PC-9 (cell line): ENCODE measurements at regions not wholly inside any gene's neighbourhood (a gene's known extent, or its start where the extent isn't known, plus 50 kb on each side); places are given as distances from the start of the nearest gene placed in this dataset.
"Not testable (repeated sequence)": the region's sequence is repeated elsewhere in the genome, so short reads cannot be mapped to it uniquely, and the experiment has no call there.

Experiments used
- BruUV-seq: library from RNA; stranded (reverse); fragments of 400-500 nt; replicated peaks from 2 replicates; lab custom pipeline; 2021; lab: Mats Ljungman, UMichigan
- CTCF ChIA-PET: fragments of 300-600 bp; sonication (Branson Sonifier 250); formaldehyde crosslinking; loops from one replicate; lab custom pipeline; 2022; ENCODE audit warnings: antibody characterized with exemption; lab: Charles Lee
- POLR2A ChIA-PET: fragments of 300-600 bp; sonication (Branson Sonifier 250); formaldehyde crosslinking; loops from one replicate; lab custom pipeline; 2022; ENCODE audit warnings: antibody characterized with exemption; ENCODE audit not compliant: unreplicated experiment; lab: Charles Lee
- DNase-seq, 2 experiments: peaks; one replicate each; pipeline versions ENCODE4 v3.0.0 to v3.0.0-alpha.2; 2015 to 2022; ENCODE audit warnings: mixed read lengths in 1 of 2
- H2AFZ ChIP-seq: fragments of 200-600 bp; sonication (generic); 2 replicates; pipeline ENCODE4 v1.8.1; 2017; ENCODE audit warnings: antibody characterized with exemption
- H3F3A ChIP-seq: fragments of 200-600 bp; sonication (generic); 2 replicates; pipeline ENCODE4 v1.8.1; 2017; ENCODE audit warnings: antibody characterized with exemption, mild to moderate bottlenecking, low read depth; ENCODE audit not compliant: insufficient read depth
- H3K27ac ChIP-seq: fragments of 200-600 bp; sonication (generic); 2 replicates; pipeline ENCODE4 v1.6.1; 2016; ENCODE audit warnings: mixed run types
- H3K27me3 ChIP-seq: fragments of 200-600 bp; sonication (generic); 2 replicates; pipeline ENCODE4 v1.6.1; 2016; ENCODE audit warnings: low read depth, mixed run types; ENCODE audit not compliant: insufficient read depth
- H3K36me3 ChIP-seq: fragments of 200-600 bp; sonication (generic); 2 replicates; pipeline ENCODE4 v1.6.1; 2016; ENCODE audit warnings: low read depth, mixed run types
- H3K4me1 ChIP-seq: fragments of 200-600 bp; sonication (generic); replicated peaks from 2 replicates; pipeline ENCODE4 v1.6.1; 2016; ENCODE audit warnings: mixed run types; ENCODE audit not compliant: insufficient read depth
- H3K4me2 ChIP-seq: fragments of 200-600 bp; sonication (generic); 2 replicates; pipeline ENCODE4 v1.6.1; 2017; ENCODE audit warnings: mixed run types
- H3K4me3 ChIP-seq: fragments of 200-600 bp; sonication (generic); 2 replicates; pipeline ENCODE4 v1.6.1; 2016; ENCODE audit warnings: mixed run types
- H3K79me2 ChIP-seq: fragments of 200-600 bp; sonication (generic); 2 replicates; pipeline ENCODE4 v1.6.1; 2017; ENCODE audit warnings: low read depth, mixed run types
- H3K9me2 ChIP-seq: fragments of 200-600 bp; sonication (generic); 2 replicates; pipeline ENCODE4 v1.8.1; 2017; ENCODE audit warnings: mild to moderate bottlenecking; ENCODE audit not compliant: insufficient read depth
- H3K9me3 ChIP-seq: fragments of 200-600 bp; sonication (generic); 2 replicates; pipeline ENCODE4 v1.8.1; 2016; ENCODE audit warnings: low read depth; ENCODE audit not compliant: insufficient read depth
- H4K20me1 ChIP-seq: fragments of 200-600 bp; sonication (generic); 2 replicates; pipeline ENCODE4 v1.8.1; 2017; ENCODE audit not compliant: insufficient read depth
- CTCF ChIP-seq: fragments of 200-600 bp; sonication (generic); conservative IDR thresholded peaks from 2 replicates; pipeline ENCODE4 v1.6.1; 2017; ENCODE audit warnings: mixed run types, antibody characterized with exemption, mild to moderate bottlenecking, moderate library complexity
- EZH2 ChIP-seq: fragments of 200-600 bp; sonication (generic); IDR thresholded peaks from 2 replicates; pipeline ENCODE4 v1.8.0; 2017; ENCODE audit warnings: antibody characterized with exemption, low read depth
- intact Hi-C: fragments of 100-400 bp; cut with micrococcal nuclease; formaldehyde crosslinking; loops from one replicate; pipeline ENCODE4 v1.10.0; 2022; ENCODE audit not compliant: unreplicated experiment

GRCh38 chr2:187610450-187610849, 56.2 kb upstream of the TFPI start:
- H3K4me1 ChIP-seq, H3K9me2 ChIP-seq, H3K27me3 ChIP-seq, BruUV-seq, H3K9me3 ChIP-seq, H3F3A ChIP-seq, H3K36me3 ChIP-seq, H3K4me2 ChIP-seq, H4K20me1 ChIP-seq, H3K79me2 ChIP-seq, DNase-seq, intact Hi-C loops, H3K27ac ChIP-seq, H3K4me3 ChIP-seq, H2AFZ ChIP-seq: not testable (repeated sequence)
- CTCF ChIA-PET: interaction anchor here (0.7 kb wide), 1 partner anchor 47 kb away, joined by 3 read pairs; no protein-coding TSS in a partner anchor
- POLR2A ChIA-PET: interaction anchor here (0.6 kb wide), 1 partner anchor 1365 kb away, joined by 4 read pairs; no protein-coding TSS in a partner anchor

DNA sequence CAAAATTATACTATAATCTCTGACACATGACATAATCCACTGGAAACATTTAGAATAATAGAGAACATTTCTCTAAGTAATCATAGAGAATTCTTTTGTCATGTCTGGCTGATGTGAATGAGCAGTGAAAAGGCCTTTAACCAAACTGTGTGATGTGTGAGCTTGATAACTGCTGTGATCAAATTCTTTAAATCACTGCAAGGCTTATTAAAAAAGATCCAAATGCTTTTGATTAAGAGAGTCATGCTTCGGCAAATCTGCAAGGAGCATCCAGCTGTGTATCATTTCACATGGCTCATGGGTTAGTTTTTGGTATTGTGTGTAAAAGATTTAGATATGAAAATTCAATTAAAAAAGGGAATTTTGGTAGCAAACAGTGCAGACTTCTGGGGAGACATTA, 58.6 kb upstream of the TFPI start:
- no peak for DNase-seq
- no peak overlapping the region for H3K27ac ChIP-seq
- H2AFZ ChIP-seq: no peak overlapping the region
- intact Hi-C loops: no loop called here
- H3F3A ChIP-seq: no peaks in the 10 kb centered on the region
- H3K79me2 ChIP-seq: no peaks in the 10 kb centered on the region
- no peaks in the 10 kb centered on the region for H3K9me2 ChIP-seq
- no TSS peak for BruUV-seq
- no peaks in the 10 kb centered on the region for H3K4me1 ChIP-seq
- CTCF ChIA-PET: no interaction called here
- H3K4me3 ChIP-seq: no peak overlapping the region
- no peak for TF ChIP-seq EZH2
- no peak for TF ChIP-seq CTCF
- H3K4me2 ChIP-seq: no peak overlapping the region
- no peaks in the 10 kb centered on the region for H4K20me1 ChIP-seq
- POLR2A ChIA-PET: no interaction called here
- H3K27me3 ChIP-seq: no peaks in the 10 kb centered on the region
- no peaks in the 10 kb centered on the region for H3K9me3 ChIP-seq
- no peaks in the 10 kb centered on the region for H3K36me3 ChIP-seq

GRCh38 chr2:187614756-187615155, 60.5 kb upstream of the TFPI start:
- Histone ChIP-seq H3K4me3 (no peak overlapping the region), H3K79me2 (no peaks in the 10 kb centered on the region), H3K4me2 (no peak overlapping the region), H3K4me1 (no peaks in the 10 kb centered on the region), H3F3A (no peaks in the 10 kb centered on the region), H2AFZ (no peak overlapping the region), H3K36me3 (no peaks in the 10 kb centered on the region), H3K9me3 (no peaks in the 10 kb centered on the region), H3K27me3 (no peaks in the 10 kb centered on the region), H3K9me2 (no peaks in the 10 kb centered on the region), H3K27ac (no peak overlapping the region), H4K20me1 (no peaks in the 10 kb centered on the region)
- ChIA-PET CTCF (no interaction called here), POLR2A (no interaction called here)
- BruUV-seq: no TSS peak
- intact Hi-C loops: no loop called here
- TF ChIP-seq CTCF (no peak), EZH2 (no peak)
- no peak for DNase-seq

GRCh38 chr2:187615364-187615763, 61.1 kb upstream of the TFPI start:
- H3F3A ChIP-seq: no peaks in the 10 kb centered on the region
- BruUV-seq: no TSS peak
- no peaks in the 10 kb centered on the region for H3K4me1 ChIP-seq
- no peaks in the 10 kb centered on the region for H4K20me1 ChIP-seq
- H3K4me2 ChIP-seq: no peak overlapping the region
- H3K79me2 ChIP-seq: no peaks in the 10 kb centered on the region
- H3K9me2 ChIP-seq: no peaks in the 10 kb centered on the region
- H3K36me3 ChIP-seq: no peaks in the 10 kb centered on the region
- no peak for DNase-seq
- H2AFZ ChIP-seq: no peak overlapping the region
- H3K27ac ChIP-seq: no peak overlapping the region
- POLR2A ChIA-PET: no interaction called here
- CTCF ChIA-PET: no interaction called here
- H3K4me3 ChIP-seq: no peak overlapping the region
- TF ChIP-seq CTCF (no peak), EZH2 (no peak)
- no peaks in the 10 kb centered on the region for H3K9me3 ChIP-seq
- H3K27me3 ChIP-seq: no peaks in the 10 kb centered on the region
- intact Hi-C loops: no loop called here
